GM18951 (cell line): ENCODE measurements at regions not wholly inside any gene's neighbourhood (a gene's known extent, or its start where the extent isn't known, plus 50 kb on each side); places are given as distances from the start of the nearest gene placed in this dataset.

ENCODE experiments used
- POLR2A ChIP-seq: IDR thresholded peaks from 4 replicates; pipeline ENCODE4 v1.6.1; 2011; ENCODE audit warnings: mild to moderate bottlenecking; ENCODE audit not compliant: insufficient read length, insufficient read depth; ENCODE audit errors: extremely low read depth
- in situ Hi-C: fragments of 300-500 bp; cut with MboI; formaldehyde crosslinking; loops from one replicate; pipeline ENCODE4 v1.12.0; 2022; ENCODE audit warnings: low sequenced_read_pairs, mixed read lengths, inconsistent platforms; ENCODE audit not compliant: unreplicated experiment

DNA sequence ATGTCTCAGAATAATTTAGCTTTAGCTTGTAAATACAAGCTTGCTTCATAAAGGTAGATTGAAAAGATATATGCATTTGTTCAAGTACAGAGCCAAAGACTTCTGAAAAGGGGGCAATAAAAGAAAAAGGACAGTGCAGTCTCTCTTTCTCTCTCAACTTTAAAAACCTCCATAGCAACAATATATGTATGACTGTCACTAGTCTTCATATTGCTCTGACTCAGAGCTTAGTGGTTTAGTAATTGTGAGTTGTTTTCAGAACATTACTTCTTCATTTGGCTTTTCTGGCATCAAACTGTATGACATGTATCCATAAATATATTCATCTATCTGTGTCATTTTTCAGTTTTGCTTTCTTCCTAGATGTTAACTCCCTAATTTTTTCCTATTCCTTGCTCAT lies 194.6 kb upstream of the KIF2A start:
- TF ChIP-seq POLR2A: no peak
- in situ Hi-C loops: no loop called here

- no peak for TF ChIP-seq POLR2A
- in situ Hi-C loops: no loop called here
Measured at GRCh38 chr5:62112689-62113228, 193.2 kb upstream of the KIF2A start.

DNA sequence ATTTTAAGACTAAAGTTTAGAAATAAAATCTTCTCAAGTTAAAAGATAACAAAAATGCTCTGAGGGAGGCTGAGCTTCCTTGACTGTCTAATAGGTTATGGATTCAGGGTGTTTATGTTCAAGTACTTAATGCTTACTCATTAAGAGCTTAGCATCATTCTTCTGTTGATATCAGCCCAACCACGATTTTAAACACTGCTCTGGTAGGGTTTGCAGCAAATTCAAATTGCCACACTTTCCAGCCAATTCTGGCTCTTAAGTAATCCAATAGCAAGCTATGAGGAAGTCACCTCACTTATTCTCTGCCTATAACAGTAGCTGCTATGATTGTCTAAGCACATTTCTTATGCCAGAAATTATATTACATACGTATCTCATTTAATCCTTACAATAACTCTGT lies 191.0 kb upstream of the KIF2A start:
- in situ Hi-C loops: no loop called here
- no peak for TF ChIP-seq POLR2A

- no peak for TF ChIP-seq POLR2A
- in situ Hi-C loops: no loop called here
Measured at GRCh38 chr5:62124266-62124665, 181.7 kb upstream of the KIF2A start.

- TF ChIP-seq POLR2A: no peak
- in situ Hi-C loops: no loop called here
Measured at GRCh38 chr5:62126090-62126489, 179.9 kb upstream of the KIF2A start.

DNA sequence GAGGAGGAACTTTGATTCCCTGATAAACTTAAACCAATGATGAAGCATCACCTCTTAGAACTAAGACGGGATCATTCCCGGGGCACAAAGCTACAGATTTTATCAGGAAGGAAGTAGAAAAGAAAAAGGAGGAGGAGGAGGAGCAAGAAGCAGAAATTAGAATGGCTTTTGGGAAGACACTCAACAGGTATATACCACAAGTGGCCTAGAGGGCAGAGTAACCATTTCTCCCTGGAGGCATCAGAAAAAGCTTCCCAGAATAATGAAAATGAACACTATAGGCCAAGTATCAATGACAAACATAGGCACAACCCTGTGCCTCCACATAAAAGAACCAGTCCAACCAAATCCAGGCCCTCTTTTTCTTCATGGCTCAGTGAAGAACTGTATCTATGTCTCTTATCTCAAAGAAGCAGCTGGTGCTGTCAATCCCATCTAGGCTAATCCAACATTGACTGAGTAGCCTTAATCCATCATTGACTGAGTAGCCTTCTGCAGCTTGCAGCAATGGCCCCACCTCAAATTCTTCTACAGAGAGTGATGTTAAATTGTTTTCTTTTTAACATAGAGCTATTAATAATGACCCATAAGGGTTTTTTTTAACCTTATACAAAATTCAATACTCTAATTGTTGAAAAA lies 178.8 kb upstream of the KIF2A start:
- no peak for TF ChIP-seq POLR2A
- in situ Hi-C loops: no loop called here

- in situ Hi-C loops: no loop called here
- TF ChIP-seq POLR2A: no peak
Measured at GRCh38 chr5:62130107-62130506, 175.9 kb upstream of the KIF2A start.

DNA sequence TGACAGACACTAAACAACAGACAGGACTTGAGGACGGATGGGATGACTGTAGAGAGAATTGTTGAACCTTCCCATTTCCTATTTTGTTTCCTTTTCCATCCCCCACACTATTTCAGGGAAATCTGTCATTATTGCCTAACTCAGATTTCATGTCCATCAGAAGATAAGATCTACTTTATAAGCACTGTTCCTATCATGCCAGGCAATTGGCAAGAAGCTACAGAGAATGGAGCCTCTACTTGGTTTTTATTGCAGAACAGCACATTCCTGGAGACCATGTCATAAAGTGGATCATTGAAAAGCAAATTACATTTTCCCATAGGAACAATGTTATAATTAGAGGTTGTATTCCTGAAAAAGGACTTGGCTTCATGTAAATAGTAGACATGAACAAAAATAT lies 173.7 kb upstream of the KIF2A start:
- TF ChIP-seq POLR2A: no peak
- in situ Hi-C loops: no loop called here

DNA sequence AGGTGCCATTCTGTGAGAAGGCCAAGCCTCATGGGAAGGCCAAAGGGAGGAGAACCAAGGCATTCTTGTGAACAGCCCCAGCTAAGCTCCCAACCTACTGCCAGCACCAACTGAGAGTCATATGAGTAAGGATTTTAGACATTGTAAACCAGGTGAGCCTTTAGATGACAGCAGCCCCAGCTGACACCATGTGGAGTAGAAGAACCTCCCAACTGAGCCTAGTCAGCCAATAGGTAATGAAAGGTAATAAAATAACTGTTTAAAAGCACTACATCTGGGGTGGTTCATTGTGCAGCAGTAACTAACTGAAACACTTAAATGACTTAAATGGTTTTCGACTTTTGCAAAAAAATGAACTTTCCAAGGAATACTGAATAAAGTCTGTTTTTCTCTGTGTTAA lies 172.6 kb upstream of the KIF2A start:
- no peak for TF ChIP-seq POLR2A
- in situ Hi-C loops: no loop called here

GRCh38 chr5:62134811-62135210 lies 171.2 kb upstream of the KIF2A start:
- in situ Hi-C loops: no loop called here
- TF ChIP-seq POLR2A: no peak

DNA sequence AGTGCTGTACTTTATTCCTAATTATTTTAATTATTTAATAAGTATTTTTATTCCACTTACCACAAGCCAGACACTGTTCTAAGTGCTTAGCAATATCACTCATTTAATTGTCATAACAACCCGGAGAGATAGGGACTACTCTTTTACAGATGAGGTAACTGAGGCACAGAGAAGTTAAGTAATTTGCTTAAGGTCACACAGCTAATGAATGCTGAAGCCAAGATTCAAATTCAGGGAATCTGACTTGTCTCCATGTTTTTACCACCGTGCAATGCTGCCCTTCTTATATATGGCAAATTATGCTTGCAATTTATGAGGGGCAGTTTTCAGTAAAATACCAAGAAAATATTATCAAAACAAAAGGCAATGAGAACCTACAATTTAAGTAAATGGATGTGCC lies 168.4 kb upstream of the KIF2A start:
- in situ Hi-C loops: no loop called here
- TF ChIP-seq POLR2A: no peak

GRCh38 chr5:62138607-62139006 lies 167.4 kb upstream of the KIF2A start:
- TF ChIP-seq POLR2A: no peak

GRCh38 chr5:62139741-62140140 lies 166.3 kb upstream of the KIF2A start:
- TF ChIP-seq POLR2A: no peak
- in situ Hi-C loops: no loop called here

More at GRCh38 chr5:62138607-62139006, 167.4 kb upstream of the KIF2A start:
- in situ Hi-C loops: no loop called here

DNA sequence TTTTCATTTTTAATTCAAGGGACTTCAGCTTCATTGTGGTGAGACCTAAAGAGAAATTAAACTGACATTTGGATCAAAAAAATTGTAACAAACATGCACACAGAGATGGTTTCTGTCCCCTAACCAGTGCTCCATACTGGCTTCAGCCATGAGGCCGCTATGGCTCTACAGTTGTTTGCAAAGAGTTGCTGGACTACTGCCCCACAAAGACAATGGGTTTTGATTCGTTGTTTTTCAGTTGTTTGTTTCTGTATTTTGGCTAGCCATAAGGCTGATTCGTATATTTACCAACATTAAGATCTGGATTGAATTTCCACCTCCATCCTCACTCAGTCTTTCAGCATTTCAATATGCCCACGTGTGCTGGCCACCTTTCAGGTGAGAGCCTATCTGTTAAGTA lies 163.7 kb upstream of the KIF2A start:
- in situ Hi-C loops: no loop called here
- TF ChIP-seq POLR2A: no peak
